ENCODE measurements at regions not wholly inside any gene's neighbourhood (a gene's known extent, or its start where the extent isn't known, plus 50 kb on each side); places are given as distances from the start of the nearest gene placed in this dataset.

GRCh38 chr1:55724551-55725325 lies 509.6 kb upstream of the USP24 start:
- DNase-seq = no peak

- DNase-seq = no peak
Measured at GRCh38 chr1:55723001-55723400, 507.8 kb upstream of the USP24 start.

GRCh38 chr1:55720261-55720660 lies 505.1 kb upstream of the USP24 start:
- DNase-seq = no peak

- DNase-seq = no peak
Measured at GRCh38 chr1:55718758-55719671, 503.9 kb upstream of the USP24 start.

GRCh38 chr1:55717111-55717510 lies 501.9 kb upstream of the USP24 start:
- no peak for DNase-seq

GRCh38 chr1:55716610-55717009 lies 501.4 kb upstream of the USP24 start:
- DNase-seq = no peak

- DNase-seq = no peak
Measured at GRCh38 chr1:55716151-55716550, 501.0 kb upstream of the USP24 start.

GRCh38 chr1:55714230-55714629 lies 499.1 kb upstream of the USP24 start:
- DNase-seq = no peak

- no peak for DNase-seq
Measured at GRCh38 chr1:55713516-55713915, 498.4 kb upstream of the USP24 start.

GRCh38 chr1:55712148-55712547 lies 497.0 kb upstream of the USP24 start:
- DNase-seq = no peak

GRCh38 chr1:55708781-55709180 lies 493.6 kb upstream of the USP24 start:
- DNase-seq = no peak

- DNase-seq = no peak
Measured at GRCh38 chr1:55707846-55708245, 492.7 kb upstream of the USP24 start.

GRCh38 chr1:55707196-55707595 lies 492.0 kb upstream of the USP24 start:
- no peak for DNase-seq

- DNase-seq = no peak
Measured at GRCh38 chr1:55706397-55706796, 491.2 kb upstream of the USP24 start.

GRCh38 chr1:55703726-55704363 lies 488.7 kb upstream of the USP24 start:
- DNase-seq = no peak

- no peak for DNase-seq
Measured at GRCh38 chr1:55702064-55702463, 486.9 kb upstream of the USP24 start.

- no peak for DNase-seq
Measured at GRCh38 chr1:55700359-55701130, 485.4 kb upstream of the USP24 start.

- DNase-seq = no peak
Measured at GRCh38 chr1:55699228-55699627, 484.1 kb upstream of the USP24 start.

- no peak for DNase-seq
Measured at GRCh38 chr1:55697997-55698535, 482.9 kb upstream of the USP24 start.

- no peak for DNase-seq
Measured at GRCh38 chr1:55696891-55697290, 481.7 kb upstream of the USP24 start.

- DNase-seq = no peak
Measured at GRCh38 chr1:55696181-55696754, 481.1 kb upstream of the USP24 start.

GRCh38 chr1:55695552-55695951 lies 480.4 kb upstream of the USP24 start:
- no peak for DNase-seq
